NCI-H2081 treated with DMSO at 0.1 percent for 48 hours (cell line): ENCODE measurements at regions not wholly inside any gene's neighbourhood (a gene's known extent, or its start where the extent isn't known, plus 50 kb on each side); places are given as distances from the start of the nearest gene placed in this dataset.
"Not testable (repeated sequence)": the region's sequence is repeated elsewhere in the genome, so short reads cannot be mapped to it uniquely, and the experiment has no call there.

Experiments
- DNase-seq: peaks from one replicate; lab custom pipeline; 2025; lab: John Stamatoyannopoulos, UW

DNA sequence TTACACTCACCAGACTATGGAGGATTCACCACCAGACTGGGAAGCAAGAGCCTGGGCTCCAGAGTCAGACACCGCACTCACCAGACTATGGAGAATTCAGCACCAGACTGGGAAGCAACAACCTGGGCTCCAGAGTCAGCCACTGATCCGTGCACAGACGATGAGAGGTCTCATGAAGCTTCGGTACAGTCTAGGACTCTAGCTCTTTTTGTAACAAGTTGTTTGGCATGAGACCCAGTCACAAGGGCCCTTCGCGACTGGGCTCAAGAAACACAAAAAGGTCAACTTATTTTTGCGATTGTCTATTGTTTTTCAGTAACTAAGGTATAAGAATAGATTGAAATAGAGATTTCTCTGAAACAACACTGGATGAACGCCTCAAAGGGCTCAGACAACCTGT lies 192.7 kb upstream of the ADAMTSL1 start:
- DNase-seq, result no peak

DNA sequence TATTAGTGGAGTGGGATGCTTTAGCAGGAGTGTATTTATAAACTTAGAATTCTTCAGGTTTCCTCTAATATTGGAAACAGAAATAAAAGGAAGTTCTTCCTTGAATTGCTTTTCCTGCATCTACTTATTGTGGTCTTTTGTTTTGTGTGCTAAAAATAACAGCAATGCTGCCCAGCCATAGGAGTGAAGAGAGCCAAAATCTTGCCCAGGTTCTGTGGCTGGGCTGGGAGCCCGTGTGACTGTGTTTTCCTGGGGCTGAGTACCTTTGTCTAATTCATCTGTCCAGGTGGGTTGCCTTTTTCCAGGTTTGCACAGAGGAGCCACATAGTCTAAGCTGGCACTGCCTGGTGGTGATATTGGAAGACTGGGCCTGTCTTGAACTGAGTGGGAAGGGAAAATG lies 179.7 kb upstream of the ADAMTSL1 start:
- no peak for DNase-seq

DNA sequence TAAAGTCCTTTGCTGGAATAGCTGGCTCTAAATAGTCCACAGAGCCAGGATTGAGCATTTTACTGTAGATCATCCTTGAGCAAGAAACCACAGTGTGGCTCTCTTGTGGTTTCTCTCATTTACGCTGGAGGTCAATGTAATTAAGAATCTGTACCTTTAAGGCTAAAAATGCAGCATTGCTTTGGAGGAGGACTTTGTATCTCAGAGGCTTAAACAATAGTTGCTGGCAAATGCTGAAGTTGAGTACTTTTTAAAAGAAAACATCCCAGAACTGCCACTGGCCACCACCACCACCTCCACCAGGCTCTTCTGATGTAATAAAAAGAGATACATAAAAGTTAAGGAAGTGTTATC lies 177.3 kb upstream of the ADAMTSL1 start:
- DNase-seq, result no peak

DNA sequence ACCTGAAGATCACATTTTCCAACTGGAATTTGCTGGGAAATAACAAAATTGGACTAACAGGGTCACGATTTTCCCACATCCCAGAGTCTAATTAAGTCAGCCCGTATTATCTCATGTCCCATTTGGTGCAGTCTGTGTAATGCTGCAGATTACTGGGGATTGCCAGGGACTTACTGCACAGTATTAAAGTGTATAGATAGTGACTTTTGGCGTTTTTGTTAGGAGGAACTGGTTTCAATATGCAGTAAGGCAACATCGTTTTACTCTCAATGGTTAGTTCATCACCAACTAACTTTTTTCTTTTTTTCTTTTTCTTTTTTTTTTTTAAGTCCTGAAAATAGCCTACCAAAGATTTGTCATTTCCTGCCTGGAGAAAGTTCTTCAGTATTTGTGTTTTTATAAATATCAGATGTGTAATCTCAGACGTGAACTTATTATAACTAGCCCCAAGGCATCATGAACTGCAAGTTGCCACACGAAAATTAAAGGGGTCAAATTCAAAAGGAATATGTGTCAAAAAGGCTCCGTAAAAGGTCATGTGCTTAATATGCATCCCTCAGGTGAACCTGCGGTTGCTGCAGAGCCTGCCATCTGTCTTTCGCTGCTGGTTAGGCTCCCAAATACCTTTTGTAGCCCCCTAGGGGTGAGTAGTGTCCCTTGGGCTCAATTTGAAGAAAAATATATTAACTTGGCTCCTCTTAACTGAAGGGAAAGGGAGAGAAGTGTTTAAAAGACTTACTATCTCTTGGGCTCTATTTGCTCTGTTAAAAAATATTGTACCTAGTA lies 176.7 kb upstream of the ADAMTSL1 start:
- no peak for DNase-seq

DNA sequence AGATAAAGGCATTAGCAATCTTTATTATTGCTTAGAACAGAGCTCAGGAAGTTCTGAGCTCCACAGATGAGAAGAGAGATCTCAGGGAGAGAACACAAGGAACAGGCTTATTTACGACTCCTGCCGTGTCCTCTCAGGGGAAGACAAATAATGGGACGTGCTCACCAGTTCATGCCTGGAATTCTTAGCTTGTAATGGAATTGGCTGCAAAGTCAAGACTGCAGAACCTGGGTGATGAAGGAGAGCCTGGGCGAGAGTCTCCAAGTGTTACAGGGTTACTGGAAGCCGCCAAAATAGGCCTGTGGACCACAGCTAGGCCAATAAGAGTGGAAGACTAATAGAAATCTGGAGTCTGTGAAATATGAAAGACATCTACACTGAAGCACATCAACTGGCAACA lies 174.5 kb upstream of the ADAMTSL1 start:
- DNase-seq, result no peak

DNA sequence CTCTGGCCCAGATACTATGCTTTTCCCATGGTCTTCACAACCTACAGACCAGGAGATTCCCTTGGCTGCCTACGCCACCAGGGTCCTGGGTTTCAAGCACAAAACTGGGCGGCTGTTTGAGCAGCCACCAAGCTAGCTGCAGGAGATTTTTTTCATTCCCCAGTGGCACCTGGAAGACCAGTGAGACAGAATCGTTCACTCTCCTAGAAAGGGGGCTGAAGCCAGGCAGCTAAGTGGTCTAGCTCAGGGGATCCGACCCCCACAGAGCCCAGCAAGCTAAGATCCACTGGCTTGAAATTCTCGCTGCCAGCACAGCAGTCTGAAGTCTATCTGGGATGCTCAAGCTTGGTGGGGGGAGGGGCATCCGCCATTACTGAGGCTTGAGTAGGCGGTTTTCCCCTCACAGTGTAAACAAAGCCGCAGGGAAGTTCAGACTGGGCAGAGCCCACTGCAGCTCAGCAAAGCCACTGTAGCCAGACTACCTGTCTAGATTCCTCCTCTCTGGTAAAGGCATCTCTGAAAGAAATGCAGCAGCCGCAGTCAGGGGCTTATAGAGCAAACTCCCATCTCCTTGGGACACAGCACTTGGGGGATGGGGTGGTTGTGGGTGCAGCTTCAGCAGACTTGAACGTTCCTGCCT lies 168.7 kb upstream of the ADAMTSL1 start:
- DNase-seq, result not testable (repeated sequence)

DNA sequence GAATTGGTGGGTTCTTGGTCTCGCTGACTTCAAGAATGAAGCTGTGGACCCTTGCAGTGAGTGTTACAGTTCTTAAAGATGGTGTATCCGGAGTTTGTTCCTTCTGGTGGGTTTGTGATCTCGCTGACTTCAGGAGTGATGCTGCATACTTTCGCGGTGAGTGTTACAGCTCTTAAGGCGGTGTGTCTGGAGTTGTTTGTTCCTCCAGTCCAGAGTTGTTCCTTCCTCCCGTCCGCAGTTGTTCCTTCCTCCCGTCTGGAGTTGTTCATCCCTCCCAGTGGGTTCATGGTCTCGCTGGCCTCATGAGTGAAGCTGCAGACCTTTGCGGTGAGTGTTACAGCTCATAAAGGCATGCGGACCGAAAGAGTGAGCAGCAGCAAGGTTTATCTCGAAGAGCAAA lies 159.6 kb upstream of the ADAMTSL1 start:
- DNase-seq, result no peak

DNA sequence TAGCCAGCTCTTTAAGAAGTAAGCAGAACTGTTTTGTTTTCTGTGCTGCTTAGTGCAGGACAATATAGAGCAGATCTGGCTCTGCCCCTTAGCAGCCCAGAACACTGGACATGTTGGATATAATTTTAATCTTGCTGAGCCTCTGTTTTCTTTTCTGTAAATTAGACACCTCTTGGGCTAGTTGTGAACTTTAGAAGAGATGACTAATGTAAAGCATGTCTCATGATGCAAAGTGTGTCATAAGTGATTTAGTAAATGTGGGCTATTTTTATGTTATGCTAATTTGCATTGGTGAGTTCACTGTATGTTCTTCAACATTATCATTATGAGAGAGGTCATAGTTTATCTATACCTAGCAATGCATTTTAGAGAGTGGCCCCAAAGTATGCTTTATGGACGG lies 156.1 kb upstream of the ADAMTSL1 start:
- no peak for DNase-seq

DNA sequence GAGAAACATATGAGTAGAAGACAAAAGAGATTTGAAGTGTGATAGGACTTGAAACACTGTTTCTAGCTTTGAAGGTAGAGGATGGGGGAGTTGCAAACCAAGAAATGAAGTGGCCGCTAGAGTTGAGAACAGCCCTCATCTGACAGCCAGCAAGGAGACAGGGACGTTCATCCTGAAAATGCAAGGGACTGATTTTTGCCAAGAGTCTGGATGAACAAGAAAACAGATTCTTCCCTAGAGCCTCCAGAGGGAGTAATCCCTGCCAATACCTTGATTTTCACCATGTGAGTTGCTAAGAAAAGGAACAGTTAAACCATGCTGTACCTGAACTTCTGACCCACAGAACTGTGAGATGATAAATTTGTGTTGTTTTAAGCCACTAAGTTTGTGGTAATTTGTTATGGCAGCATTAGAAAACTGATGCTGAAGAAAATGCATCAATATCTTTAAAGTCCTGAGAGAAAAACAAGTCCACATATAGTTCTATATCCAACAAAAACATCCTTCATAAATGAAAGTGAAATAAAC lies 154.0 kb upstream of the ADAMTSL1 start:
- no peak for DNase-seq

DNA sequence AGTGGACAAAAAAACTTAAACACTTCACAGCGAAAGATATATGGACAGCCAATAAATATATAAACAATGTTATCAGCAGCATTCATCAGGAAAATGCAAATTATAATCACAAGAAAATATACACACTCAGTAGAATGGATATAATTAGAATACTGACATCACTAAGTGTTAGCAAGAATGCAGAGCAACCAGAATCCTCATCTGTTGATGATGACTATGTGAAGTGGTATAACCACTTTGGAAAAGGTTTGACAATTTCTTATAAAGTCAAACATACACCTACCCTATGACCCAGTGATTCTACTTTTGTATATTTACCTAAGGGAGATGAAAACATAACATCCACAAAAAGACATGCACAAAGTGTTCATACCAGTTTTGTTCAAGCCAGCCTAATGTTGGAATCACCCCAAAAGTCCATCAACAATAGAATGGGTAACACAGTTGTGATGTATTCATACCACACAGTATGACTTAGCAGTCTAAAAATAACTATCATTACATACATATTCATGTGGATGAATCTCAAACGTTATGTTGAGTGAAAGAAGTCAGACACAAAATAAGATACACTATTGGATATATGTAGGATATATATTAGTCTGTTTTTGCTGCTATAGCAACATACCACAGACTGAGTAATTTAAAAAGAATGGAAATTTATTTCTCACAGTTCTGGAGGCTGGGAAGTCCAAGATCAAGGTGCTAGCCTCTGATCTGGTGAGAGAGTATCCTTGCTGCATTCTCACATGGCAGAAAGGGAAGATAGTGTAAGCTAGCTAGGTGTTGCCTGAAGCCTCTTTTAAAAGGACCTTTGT lies 148.8 kb upstream of the ADAMTSL1 start:
- DNase-seq, result no peak

DNA sequence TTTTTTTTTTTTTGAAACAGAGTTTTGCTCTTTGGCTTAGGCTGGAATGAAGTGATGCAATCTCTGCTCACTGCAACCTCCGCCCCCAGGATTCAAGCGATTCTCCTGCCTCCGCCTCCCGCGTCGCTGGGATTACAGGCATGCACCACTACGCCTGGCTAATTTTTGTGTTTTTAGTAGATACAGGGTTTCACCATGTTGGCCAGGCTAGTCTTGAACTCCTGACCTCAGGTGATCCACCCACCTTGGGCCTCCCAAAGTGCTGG lies 148.3 kb upstream of the ADAMTSL1 start:
- DNase-seq, result not testable (repeated sequence)

DNA sequence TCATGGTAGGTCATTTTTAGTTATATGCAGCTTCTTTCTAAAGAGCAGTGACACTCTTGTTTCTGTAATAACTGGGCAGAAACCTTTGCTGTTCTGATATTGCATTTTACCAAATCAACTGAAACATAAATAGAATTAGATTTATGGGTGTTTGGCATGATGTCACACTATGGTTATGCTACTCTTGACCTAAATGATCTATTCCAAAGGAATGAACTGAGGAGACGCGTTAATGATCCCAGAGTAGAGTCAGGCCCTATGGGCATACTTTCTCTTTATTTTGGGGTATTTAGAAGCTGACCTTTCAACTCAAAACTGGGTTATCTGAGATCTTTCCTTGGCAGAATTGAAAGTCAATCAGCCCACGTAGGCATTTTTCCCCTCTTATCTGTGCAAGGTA lies 146.8 kb upstream of the ADAMTSL1 start:
- no peak for DNase-seq

DNA sequence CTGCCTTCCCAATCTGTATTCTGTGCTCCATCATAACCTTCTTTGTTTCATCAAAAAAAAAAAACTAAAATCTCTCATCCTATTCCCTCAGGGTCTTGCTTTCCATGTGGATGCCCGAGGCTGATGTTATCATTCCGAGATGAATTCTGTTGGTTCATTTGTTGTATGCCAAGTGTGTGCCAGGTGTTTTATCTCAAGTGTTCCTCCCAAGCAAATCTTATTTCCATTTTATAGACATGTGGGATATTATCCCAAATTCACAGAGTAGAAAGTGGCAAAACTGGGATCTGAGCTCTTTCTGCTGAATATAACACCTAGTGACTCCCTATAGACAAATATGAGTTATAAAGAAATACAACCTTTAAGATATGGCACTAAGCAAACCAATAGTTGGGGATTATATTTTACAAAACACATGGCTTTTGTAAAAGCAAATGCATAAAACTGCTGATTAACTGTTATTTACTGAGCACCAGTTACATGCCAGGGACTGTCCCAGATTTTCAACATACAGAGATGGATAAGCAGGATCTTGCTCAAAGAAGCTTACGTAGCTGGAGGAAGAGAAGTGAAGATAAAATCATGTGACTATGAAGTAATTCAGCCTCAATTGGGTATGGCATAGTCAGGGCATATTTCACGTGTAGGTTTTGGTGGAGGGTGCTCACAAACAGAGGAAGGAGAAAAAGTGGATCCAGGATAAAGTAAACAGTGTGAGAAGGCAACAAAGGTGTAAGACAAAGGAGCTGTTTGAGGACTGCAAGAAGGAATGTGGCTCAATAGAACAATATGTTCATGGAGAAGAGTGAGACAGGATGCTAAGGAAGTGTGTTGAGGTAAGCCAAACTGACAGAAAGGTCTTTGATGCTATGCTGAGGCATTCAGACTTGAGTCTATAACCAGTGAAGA lies 143.3 kb upstream of the ADAMTSL1 start:
- no peak for DNase-seq

DNA sequence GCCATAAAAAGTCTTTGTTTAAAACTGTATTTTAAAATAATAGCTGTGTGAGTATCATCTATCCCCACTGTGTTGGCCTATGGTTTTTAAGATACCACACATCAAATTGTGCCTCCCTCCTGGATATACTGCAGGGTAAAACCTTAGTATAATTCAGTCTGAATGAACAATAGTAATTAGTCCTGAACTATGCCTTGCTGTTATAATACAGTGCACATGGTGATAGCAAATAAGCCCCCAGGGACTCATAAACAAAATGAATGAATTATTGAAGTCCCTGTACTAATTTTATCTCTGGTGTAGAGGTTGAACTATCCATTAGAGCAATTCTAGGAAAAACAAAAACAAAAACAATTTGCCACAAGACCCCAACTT lies 142.7 kb upstream of the ADAMTSL1 start:
- no peak for DNase-seq

DNA sequence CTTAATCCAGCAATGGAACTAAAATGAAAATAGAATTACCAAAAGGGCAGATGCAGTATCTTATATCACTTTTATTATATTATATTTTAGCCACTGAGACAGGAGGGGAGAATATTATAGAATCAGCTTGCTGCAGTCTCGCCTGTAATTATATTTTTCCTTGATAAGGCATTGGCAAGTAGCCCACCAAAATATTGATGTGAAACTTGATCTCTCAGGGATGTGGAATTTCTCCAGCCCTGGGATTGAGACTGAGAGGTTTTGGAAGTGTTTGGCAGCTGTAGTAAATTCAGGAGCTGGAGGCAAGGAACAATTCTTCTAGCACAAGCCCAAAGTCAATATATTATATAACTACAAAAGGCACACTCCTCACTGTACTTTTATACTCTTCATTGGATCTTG lies 142.1 kb upstream of the ADAMTSL1 start:
- no peak for DNase-seq

DNA sequence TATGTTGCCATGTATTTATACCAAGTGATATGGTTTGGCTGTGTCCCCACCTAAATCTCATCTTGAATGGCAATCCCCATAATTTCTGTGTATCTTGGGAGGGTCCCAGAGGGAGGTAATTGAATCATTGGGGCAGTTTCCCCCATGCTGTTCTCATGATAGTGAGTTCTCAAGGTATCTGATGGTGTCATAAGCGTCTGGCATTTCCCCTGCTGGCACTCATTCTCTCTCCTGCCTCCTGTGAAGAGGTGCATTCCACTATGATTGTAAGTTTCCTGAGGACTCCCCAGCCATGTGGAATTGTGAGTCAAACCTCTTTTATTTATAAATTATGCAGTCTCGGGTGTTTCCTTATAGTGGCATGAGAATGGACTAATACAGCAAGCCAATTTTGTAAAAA lies 140.8 kb upstream of the ADAMTSL1 start:
- DNase-seq, result no peak

DNA sequence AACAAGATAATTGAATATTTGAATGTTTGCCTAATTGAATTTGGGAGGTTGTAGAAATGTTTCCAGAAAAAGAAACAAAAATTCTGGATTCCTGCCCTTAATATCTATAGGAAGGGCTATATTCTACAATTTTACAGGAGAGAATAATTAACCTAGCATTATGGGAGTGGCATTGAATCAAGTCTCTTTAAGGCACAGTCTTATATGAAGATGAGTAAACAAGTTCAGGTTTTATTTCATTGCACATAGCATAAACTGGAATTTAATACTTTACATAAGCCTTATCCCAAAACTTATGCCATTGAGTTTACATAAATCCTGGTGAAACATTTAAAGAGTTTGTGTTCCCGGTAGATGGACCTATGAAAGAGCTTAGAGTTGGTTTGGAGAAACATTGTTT lies 138.1 kb upstream of the ADAMTSL1 start:
- no peak for DNase-seq

DNA sequence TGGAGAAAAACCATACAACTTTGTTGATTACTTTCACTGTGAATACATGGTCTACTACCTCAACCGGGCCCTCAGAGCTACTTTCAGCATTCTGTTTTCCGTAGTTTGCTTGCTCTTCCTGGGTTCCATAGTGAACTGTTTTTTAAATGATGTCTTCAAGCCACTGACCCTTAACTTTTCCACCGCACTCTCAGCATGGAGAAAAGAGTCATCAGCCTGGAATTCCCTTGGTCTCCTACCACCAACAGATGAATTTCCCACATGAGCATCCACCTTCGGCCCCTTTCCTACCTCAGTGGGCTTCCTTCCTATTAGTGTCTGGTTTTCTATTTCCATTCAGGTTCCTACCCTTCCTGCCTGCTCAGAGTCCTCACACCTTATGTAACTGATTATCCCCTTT lies 135.9 kb upstream of the ADAMTSL1 start:
- no peak for DNase-seq

DNA sequence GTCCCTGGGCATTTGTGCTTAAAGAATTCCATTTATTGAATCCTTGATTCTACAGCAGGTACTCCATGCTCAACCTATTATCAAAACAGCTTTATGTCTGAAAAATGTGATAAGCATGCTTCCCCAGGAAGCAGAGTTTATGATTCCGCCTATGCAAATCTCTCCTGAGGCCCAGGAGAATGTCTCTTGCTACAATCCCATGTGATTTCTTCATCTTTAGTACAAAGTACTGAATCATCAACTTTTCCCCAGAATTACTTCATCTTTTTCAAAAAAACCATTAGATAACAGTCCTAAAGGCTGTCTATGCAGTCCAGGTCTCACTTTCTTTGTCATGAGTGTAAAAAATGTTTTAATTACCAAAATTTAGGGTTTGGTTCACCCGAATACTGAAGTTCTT lies 130.2 kb upstream of the ADAMTSL1 start:
- DNase-seq, result no peak

DNA sequence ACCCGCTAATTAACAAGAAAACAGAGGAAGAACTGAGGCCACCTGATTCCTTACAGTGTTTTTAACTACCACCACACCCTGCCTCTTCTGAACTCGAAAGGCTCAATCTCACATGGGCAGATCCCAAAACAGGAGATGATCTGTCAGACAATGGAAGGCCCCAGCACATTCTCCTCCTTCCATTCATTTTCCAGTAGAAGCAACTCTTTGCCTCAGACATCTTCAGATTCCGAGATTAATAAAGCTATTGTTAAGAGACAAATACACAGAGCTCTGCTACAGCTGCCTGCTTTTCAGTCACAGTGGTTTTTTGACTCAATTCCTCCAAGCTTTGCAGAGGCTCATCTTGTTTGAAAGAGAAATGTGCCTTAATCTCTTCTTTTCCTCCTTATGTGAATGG lies 127.2 kb upstream of the ADAMTSL1 start:
- DNase-seq, result no peak

DNA sequence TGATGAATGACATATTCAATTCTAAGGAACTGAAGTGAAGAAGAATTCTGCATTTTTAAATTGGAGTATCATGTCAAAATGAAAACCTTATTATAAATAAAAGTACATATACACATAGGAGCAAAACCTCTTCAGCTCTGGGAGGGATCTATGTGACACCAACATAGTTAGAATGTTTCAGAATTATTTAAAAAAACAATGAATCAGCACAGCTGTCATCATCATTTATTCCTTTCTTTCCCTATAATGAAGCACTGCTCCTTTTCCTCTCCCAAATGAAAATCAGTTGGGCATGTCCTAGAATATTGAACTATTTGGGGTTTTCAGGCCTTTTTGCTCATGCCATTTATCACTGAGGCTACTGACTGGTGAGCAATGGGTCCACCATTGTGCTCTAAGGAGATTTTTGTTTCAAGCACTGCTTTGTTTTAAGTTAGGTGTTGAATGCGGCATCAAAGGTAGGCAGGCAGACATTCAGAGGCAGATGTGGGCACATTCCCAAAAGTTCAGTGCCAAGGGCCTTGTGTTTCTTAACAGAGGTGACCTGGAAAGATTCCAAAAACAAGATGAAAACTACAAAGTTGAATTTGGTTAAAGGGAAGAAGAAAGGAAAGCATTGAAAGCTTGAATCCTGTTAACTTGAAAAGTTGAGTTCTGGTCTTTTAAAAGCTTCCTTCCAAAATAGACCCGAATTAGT lies 126.4 kb upstream of the ADAMTSL1 start:
- no peak for DNase-seq

DNA sequence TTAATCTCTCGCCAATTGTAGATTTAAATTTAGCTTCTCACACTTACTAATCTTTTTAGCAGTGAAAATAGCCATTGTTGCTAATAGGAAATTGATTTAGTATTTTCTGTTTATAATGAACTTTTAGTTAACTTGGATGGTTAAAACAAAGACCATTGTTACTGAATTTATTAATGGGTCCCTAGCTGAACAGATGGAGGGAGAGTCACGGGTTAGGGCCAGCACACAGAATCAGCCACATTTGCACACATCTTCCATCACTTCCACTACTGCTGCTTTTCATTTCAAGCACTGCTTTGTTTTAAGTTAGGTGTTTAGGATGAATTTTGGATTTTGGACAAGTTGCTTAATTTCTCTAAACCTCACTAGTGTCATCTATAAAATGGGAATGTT lies 125.9 kb upstream of the ADAMTSL1 start:
- no peak for DNase-seq
